HG03064 (cell line): ENCODE measurements at regions not wholly inside any gene's neighbourhood (a gene's known extent, or its start where the extent isn't known, plus 50 kb on each side); places are given as distances from the start of the nearest gene placed in this dataset.
A peak's percentile ranks its signal among the peaks of the same experiment; 100 is the strongest.

ENCODE experiments used
- ATAC-seq: cut with Tn5 transposase; IDR thresholded peaks from one replicate; pipeline ENCODE4 v1.9.1; 2021; ENCODE audit warnings: low read depth; ENCODE audit not compliant: unreplicated experiment

DNA sequence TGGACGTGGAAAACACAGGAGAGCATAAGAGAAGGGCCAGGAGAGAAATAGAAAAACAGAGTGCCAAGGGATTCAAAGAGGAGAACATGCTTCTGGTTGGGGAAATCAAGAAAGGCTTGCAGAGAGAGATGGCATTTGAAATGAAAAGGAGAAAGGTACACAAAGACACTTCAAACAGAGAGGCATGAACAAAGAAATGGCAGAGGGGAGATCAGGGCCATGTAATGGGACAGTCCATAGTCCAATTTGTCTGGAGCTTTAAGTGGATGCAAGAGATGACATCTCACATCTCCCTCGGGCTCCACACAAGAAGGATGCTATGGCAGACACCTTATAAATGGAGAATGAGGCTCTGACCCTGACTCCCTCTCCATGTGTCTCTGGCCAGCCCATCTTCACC lies 331.1 kb downstream of the MLLT3 start:
- no peak for ATAC-seq

- ATAC-seq: no peak
Observed at GRCh38 chr9:20290257-20290656, 332.0 kb downstream of the MLLT3 start.

DNA sequence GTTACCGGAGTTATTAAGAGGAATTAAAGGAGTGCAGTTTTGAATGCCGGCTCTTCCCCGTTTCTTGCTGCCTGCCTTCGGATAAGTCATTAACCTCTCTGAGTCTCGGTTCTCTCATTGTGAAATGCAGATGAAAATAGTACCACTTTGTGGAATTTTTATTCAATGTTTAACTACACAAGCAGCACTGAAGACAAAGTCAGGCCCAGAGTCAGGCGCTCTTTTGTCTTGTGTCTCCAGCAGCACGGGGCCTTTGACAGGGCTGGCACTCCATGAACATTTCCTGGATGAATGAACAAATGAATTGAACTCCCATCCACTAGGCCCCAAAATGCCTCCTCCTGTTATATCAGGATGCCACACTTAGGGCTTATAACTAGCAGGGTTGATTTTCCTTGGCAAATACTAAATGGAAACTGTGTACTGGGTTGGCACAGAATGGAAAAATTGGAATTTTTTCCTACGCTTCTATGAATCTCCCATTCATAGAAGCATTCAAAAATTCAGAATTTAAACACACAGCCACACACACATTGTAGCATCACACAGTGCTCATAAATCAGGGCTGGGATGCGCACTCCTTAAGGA lies 332.8 kb downstream of the MLLT3 start:
- ATAC-seq: peak; percentile 27

DNA sequence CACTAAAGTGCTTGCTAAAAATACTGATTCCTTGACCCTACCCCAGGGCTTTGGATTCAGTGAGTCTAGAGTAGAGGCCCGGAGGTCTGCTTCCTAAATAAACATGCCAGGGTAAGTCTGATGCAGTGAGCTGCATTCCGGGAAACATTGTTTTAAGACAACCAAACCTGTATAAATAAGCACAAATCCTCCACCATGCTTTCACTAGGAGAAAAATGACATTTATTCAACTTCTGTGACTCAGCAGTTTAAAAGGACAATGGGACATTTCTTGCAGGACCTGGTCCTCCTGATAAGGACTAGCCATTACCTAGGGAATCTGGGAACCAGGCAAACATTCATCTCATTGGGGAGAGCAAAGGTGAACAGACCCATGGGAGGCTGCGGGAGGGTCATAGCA lies 335.3 kb downstream of the MLLT3 start:
- ATAC-seq: no peak

GRCh38 chr9:20286154-20286700 lies 336.1 kb downstream of the MLLT3 start:
- no peak for ATAC-seq

- no peak for ATAC-seq
Observed at GRCh38 chr9:20284601-20285289, 337.6 kb downstream of the MLLT3 start.

DNA sequence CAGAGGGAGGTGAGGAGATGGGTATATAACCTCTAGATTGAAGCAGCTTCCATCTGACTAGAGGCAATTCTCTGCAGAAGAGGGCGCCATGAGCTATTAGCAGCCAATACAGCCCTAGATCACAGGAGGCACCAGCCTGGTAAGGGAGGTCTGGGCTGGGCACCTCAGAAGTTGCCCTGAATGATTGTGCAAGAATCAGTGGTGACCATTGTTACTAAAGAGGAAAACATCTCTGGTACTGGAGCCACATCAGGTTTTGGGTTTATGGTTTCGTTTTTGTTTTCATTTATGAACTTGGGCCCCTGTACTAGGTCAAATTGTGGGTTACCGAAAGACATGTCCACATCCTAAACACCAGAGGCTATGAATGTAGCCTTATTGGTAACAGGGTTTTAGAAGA lies 342.0 kb downstream of the MLLT3 start:
- ATAC-seq: no peak

DNA sequence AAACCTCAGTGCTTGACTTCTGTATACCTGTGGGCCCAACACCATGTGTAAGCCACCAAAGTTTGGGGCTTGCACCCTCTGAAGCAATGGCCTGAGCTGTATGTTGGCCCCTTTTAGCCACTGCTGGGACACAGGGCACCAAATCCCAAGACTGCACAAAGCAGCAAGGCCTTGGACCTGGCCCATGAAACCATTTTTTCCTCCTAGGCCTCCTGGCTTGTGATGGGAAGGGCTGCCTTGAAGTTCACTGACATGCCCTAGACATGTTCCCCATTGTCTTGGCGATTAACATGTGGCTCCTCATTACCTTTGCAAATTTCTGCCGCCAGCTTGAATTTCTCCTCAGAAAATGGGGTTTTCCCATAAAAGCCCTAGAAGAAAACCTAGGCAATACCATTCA lies 345.5 kb downstream of the MLLT3 start:
- ATAC-seq: no peak

DNA sequence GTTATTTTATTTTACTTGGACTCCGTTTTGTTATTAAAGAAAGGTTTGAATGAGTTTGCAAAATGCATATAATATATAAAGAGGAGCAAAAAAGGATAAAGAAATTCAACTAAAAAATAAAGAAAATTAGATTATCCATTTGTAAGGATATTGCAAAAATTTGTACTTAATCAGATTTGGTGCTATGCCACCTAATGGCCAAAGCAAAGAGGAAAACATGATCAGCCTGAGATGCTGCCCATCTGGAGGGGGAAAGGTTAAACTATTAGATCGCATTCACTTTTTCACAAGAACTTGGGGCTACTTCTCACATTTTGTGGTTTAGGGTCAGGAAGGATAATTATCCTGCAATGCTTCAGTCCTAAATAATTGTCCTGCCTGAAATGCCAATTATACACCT lies 350.6 kb downstream of the MLLT3 start:
- no peak for ATAC-seq

- no peak for ATAC-seq
Observed at GRCh38 chr9:20271096-20271495, 351.2 kb downstream of the MLLT3 start.

DNA sequence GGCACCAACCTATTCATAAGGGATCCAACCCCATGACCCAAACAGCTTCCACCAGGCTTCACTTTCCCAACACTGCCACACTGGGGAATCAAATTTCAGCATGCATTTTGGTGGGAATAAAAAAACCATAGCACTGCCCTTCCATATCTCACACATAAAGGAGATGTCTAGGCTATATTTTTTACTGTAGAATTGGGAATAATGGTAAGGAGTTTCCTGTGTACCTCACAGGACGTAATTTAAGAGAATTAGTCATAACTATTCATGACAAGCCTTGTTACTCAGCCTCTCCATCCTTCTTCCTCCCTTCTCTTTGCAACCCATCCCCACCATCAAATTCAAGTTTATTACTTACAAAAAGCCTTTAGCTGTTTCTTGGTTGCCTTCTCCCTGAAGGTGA lies 352.1 kb downstream of the MLLT3 start:
- no peak for ATAC-seq

DNA sequence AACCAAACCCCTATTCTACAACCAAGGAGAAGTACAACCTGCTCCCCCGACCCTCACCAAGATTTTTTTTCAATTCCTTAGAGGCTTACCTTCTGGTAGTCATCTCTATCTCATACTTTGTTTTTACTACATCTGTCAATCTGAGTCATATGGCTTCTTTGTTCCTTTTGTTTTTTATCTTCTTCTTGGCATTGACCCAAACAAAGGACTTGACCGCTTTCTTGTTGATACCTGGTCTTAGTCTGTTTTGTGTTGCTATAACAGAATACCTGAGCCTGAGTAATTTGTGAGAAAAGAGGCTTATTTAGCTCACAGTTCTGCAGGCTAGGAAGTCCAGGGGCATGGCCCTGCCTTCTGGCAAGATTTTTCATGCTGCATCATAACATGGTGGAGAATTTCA lies 352.7 kb downstream of the MLLT3 start:
- no peak for ATAC-seq

DNA sequence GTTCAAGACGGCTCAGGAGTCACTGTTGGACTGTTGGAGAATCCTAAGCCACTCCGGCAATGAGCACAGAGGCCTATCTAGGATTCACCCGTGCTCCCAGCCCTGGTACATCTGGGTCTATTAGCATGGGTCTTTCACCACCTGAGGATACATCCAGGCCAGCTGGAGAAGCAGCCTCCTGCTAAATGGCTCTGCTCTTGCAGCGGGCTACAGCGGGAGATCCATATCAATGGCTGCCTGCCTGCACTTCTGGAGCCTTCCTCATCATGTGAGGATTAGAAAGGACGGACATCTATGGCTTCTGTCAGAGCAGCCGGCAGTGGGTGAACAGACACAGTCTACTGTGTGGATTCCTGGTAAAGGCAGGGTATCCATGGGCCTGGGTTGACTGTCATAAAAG lies 357.4 kb downstream of the MLLT3 start:
- no peak for ATAC-seq

- no peak for ATAC-seq
Observed at GRCh38 chr9:20262611-20263010, 359.7 kb downstream of the MLLT3 start.

DNA sequence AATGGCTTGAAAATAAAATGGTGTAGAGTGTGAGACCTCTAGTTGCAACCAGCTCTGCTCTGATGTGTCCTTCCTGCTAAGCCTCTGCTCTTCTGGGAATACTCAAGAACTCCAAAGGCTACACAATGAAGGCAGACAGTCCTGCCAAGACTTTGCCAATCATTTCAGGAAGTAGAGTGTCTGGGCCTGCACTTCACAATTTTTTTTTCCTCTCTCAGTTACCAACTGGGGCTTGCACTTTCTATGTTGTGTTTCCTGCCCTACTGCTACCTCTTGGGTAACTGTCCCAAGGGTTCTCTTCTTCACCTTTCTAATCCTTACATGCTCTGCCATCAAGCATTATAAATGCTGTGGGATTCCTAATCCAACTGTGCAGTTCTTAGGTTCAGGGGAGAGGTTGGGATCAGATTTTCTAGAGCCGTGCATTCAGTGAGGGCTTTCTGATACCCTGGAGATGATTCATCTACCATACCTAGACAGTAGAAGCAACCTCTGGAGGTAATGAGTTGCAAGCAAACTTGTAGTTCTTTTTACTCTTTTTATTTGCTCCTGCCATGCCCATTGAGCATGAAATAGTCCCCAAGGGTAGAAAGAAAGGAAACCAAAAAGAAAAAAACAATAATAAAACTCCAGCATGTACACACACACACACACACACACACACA lies 365.9 kb downstream of the MLLT3 start:
- ATAC-seq: no peak

GRCh38 chr9:20255052-20255451 lies 367.2 kb downstream of the MLLT3 start:
- no peak for ATAC-seq

GRCh38 chr9:20253635-20254034 lies 368.7 kb downstream of the MLLT3 start:
- ATAC-seq: no peak

DNA sequence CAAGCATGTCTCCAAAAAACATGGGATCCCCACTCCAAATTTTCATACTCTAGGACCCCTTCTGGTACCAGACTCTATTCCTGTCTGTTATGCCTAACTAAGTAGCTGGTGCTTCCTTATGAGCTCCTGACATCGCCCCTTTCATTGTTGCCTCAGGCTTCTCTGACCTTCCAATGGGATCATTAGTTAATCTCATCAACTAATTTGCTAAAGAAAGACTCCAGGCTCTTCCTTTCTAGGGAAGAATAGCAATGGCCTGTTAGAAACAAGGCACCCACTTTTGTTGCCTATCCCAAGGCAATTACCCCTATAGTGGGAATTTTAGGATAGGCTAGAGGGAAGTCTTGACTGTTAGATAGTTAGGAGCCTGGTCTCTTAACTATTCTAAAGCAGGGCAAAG lies 369.5 kb downstream of the MLLT3 start:
- no peak for ATAC-seq

GRCh38 chr9:20250791-20251190 lies 371.5 kb downstream of the MLLT3 start:
- no peak for ATAC-seq

DNA sequence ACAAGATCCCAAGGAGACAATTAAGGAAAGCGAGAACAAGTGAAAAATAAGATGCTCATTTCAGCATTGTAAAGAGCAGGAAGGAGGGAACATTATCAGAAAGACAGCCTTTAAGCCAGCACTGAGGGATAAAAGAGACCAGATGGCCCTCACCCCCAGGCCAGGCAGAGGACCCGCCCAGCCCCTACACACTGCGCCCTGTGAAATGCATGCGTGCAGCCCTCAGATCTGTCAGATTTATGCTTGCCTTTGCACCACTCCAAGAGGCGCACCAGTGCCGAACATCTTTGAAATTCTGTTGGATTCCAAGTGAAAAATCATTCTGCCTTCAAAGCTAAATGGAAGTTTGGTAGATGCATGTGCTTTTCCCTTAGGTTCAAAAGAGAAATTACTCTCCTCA lies 378.0 kb downstream of the MLLT3 start:
- no peak for ATAC-seq

DNA sequence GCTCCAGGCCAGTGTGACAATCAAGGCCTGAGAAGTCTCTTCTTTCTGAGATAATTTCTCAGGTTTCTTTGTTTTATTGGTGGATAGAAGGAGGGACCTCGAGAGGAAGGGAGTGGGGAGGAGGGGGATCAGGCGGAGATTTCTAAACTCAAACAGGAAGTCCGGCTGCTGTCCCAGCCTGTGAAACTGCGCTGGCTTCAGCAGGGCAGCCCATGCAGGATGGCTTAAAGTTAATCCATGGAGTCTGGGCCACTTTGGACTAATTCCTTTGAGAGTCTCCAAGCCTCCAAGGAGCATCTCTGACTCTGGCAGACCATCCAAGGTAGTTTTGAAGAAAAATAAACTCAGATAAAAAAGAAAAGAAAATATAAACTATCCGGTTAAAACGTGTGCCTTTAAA lies 378.5 kb downstream of the MLLT3 start:
- ATAC-seq: no peak
